Ovary (tissue), 7 donors: ENCODE measurements at regions not wholly inside any gene's neighbourhood (a gene's known extent, or its start where the extent isn't known, plus 50 kb on each side); places are given as distances from the start of the nearest gene placed in this dataset.

ENCODE experiments used
- DNase-seq, 5 donors: peaks; one replicate each; pipeline ENCODE4 v3.0.0-alpha.2; 2019 to 2020
- H3K27ac ChIP-seq, 2 donors: fragments of 200-600 bp; one replicate each; pipeline versions ENCODE4 v1.5.1 to v1.8.0; 2019 to 2022
- H3K27me3 ChIP-seq: fragments of 200-600 bp; one replicate; pipeline ENCODE4 v1.8.0; 2022
- H3K36me3 ChIP-seq: fragments of 200-600 bp; sonication (generic); one replicate; pipeline ENCODE4 v1.5.1; 2019
- H3K4me1 ChIP-seq: one replicate; pipeline ENCODE4 v1.8.1; 2013; ENCODE audit warnings: mild to moderate bottlenecking, moderate library complexity; ENCODE audit not compliant: insufficient read depth
- H3K4me3 ChIP-seq: fragments of 200-600 bp; sonication (generic); one replicate; pipeline ENCODE4 v1.5.1; 2017
- H3K9me3 ChIP-seq, 2 donors: fragments of 200-600 bp in 1 of 2; sonication (generic) in 1 of 2; one replicate each; pipeline versions ENCODE4 v1.5.1 to v1.8.1; 2013 to 2019; ENCODE audit warnings: mild to moderate bottlenecking in 1 of 2, moderate library complexity in 1 of 2
- CTCF ChIP-seq, 3 donors: fragments of 450-650 bp in 2 of 3; fragments of 200-600 bp in 1 of 3; IDR thresholded peaks; one replicate each; pipeline versions ENCODE4 v1.5.1 to v1.8.0; 2016 to 2022; ENCODE audit warnings: antibody characterized with exemption in 3 of 3, mild to moderate bottlenecking in 1 of 3
- EP300 ChIP-seq: sonication (generic); formaldehyde crosslinking; IDR thresholded peaks from one replicate; pipeline ENCODE4 v1.6.1; 2017; ENCODE audit warnings: antibody characterized with exemption
- POLR2A ChIP-seq: fragments of 450-650 bp; IDR thresholded peaks from one replicate; pipeline ENCODE4 v1.6.1; 2017; ENCODE audit warnings: antibody characterized with exemption, mild to moderate bottlenecking, moderate library complexity
- WGBS, 3 donors: extraction: QIAGEN DNeasy Blood & Tissue Kit in 1 of 3; methylation state at CpG; one replicate each; pipeline versions ENCODE4 v1.1.5 to v1.1.7; 2013 to 2017; 5-methylcytosine and 5-hydroxymethylcytosine counted together
- intact Hi-C, 4 donors: fragments of 100-400 bp; cut with DNase I; formaldehyde crosslinking; loops; one replicate each; pipeline versions ENCODE4 v1.11.0 to v1.15.1; 2022 to 2023
- donor health status: DM: no; HTN: no; CAD: no; lungs with moderate emphysema.
- donor health status: DM: no; HTN: no; CAD: no.
- donor health status: Bipolar disorder and iron deficiency.
- donor health status: DM: no; HTN: no; CAD: no.
- donor health status: DM: yes; HTN: yes; CAD: no.

GRCh38 chr10:3350205-3350604, 177.6 kb upstream of the PITRM1 start:
- no peaks in the 10 kb centered on the region for H3K4me1 ChIP-seq
- 67 to 76% (median 69%) methylated on average over 11 of the region's 11 CpGs for WGBS, 3 donors
- TF ChIP-seq EP300 = no peak
- TF ChIP-seq POLR2A = no peak
- no peak for TF ChIP-seq CTCF (IDR thresholded peaks at IDR 0.05)
- no peak overlapping the region for H3K27ac ChIP-seq
- H3K9me3 ChIP-seq = no peaks in the 10 kb centered on the region
- H3K27me3 ChIP-seq = no peaks in the 10 kb centered on the region
- intact Hi-C loops = no loop called here
- no peak for DNase-seq
- H3K4me3 ChIP-seq = no peak overlapping the region
- no peaks in the 10 kb centered on the region for H3K36me3 ChIP-seq

- 93 to 97% (median 94%) methylated on average over 6 of the region's 6 CpGs for WGBS, 3 donors
Measured at GRCh38 chr10:3348564-3348963, 176.0 kb upstream of the PITRM1 start.

GRCh38 chr10:3347413-3348182, 175.0 kb upstream of the PITRM1 start:
- Histone ChIP-seq H3K4me3 (no peak overlapping the region), H3K4me1 (no peaks in the 10 kb centered on the region), H3K27ac (no peak overlapping the region), H3K9me3 (no peaks in the 10 kb centered on the region), H3K36me3 (no peaks in the 10 kb centered on the region), H3K27me3 (no peaks in the 10 kb centered on the region)
- TF ChIP-seq POLR2A (no peak), CTCF (IDR thresholded peaks at IDR 0.05) (no peak), EP300 (no peak)
- WGBS, 3 donors = 73 to 82% (median 77%) methylated on average over 12 of the region's 12 CpGs
- intact Hi-C loops = no loop called here
- DNase-seq = no peak

More at GRCh38 chr10:3348564-3348963, 176.0 kb upstream of the PITRM1 start:
- TF ChIP-seq CTCF (IDR thresholded peaks at IDR 0.05) = no peak
- TF ChIP-seq POLR2A = no peak
- TF ChIP-seq EP300 = no peak
- DNase-seq = no peak
- Histone ChIP-seq H3K27ac (no peak overlapping the region), H3K4me1 (no peaks in the 10 kb centered on the region), H3K27me3 (no peaks in the 10 kb centered on the region), H3K36me3 (no peaks in the 10 kb centered on the region), H3K4me3 (no peak overlapping the region), H3K9me3 (no peaks in the 10 kb centered on the region)
- intact Hi-C loops = no loop called here

- no peak overlapping the region for H3K27ac ChIP-seq
- H3K36me3 ChIP-seq = no peaks in the 10 kb centered on the region
- TF ChIP-seq CTCF (IDR thresholded peaks at IDR 0.05) (no peak), EP300 (no peak), POLR2A (no peak)
- no peaks in the 10 kb centered on the region for H3K9me3 ChIP-seq
- H3K27me3 ChIP-seq = no peaks in the 10 kb centered on the region
- H3K4me1 ChIP-seq = no peaks in the 10 kb centered on the region
- DNase-seq = no peak
- WGBS, 3 donors = 90 to 95% (median 92%) methylated on average over 10 of the region's 10 CpGs
- intact Hi-C loops = no loop called here
- H3K4me3 ChIP-seq = no peak overlapping the region
Measured at GRCh38 chr10:3346851-3347250, 174.3 kb upstream of the PITRM1 start.
